CD14-positive monocyte (primary cell): ENCODE measurements at regions not wholly inside any gene's neighbourhood (a gene's known extent, or its start where the extent isn't known, plus 50 kb on each side); places are given as distances from the start of the nearest gene placed in this dataset.

Experiments
- DNase-seq, 3 donors: peaks; one replicate each; pipeline ENCODE4 v3.0.0-alpha.2; 2011 to 2022
- H2AFZ ChIP-seq: 2 replicates; pipeline ENCODE4 v1.6.0; 2012; ENCODE audit warnings: mild to moderate bottlenecking, low read depth, low read length, inconsistent platforms; ENCODE audit not compliant: insufficient read depth, poor library complexity, severe bottlenecking
- H3K27ac ChIP-seq, 2 donors: 1 replicate in 1 of 2; 2 replicates in 1 of 2; pipeline ENCODE4 v1.5.1; 2012 to 2013; ENCODE audit warnings: low read length in 2 of 2, control low read depth in 1 of 2, inconsistent platforms in 1 of 2, low read depth in 1 of 2, mild to moderate bottlenecking in 1 of 2
- H3K27me3 ChIP-seq, 2 donors: one replicate each; pipeline versions ENCODE4 v1.6.0 to v1.6.1; 2011 to 2013; ENCODE audit warnings: low read length in 2 of 2; ENCODE audit not compliant: control insufficient read depth in 2 of 2, insufficient read depth in 2 of 2
- H3K36me3 ChIP-seq, 2 donors: replicated peaks in 1 of 2; 1 replicate in 1 of 2; 2 replicates in 1 of 2; pipeline versions ENCODE4 v1.5.1 to v1.6.1; 2012 to 2013; ENCODE audit warnings: low read length in 2 of 2, control low read depth in 1 of 2, inconsistent platforms in 1 of 2, mild to moderate bottlenecking in 1 of 2; ENCODE audit not compliant: insufficient read depth in 2 of 2, control insufficient read depth in 1 of 2
- H3K4me1 ChIP-seq, 2 donors: 1 replicate in 1 of 2; 2 replicates in 1 of 2; pipeline versions ENCODE4 v1.5.1 to v1.6.1; 2012 to 2013; ENCODE audit warnings: low read length in 2 of 2, control low read depth in 1 of 2, inconsistent platforms in 1 of 2, mild to moderate bottlenecking in 1 of 2, moderate library complexity in 1 of 2; ENCODE audit not compliant: insufficient read depth in 2 of 2, control insufficient read depth in 1 of 2
- H3K4me2 ChIP-seq: replicated peaks from 2 replicates; pipeline ENCODE3; 2012; ENCODE audit warnings: low read length, moderate library complexity, mild to moderate bottlenecking; ENCODE audit not compliant: poor library complexity, severe bottlenecking; ENCODE audit errors: extremely low read depth
- H3K4me3 ChIP-seq, 3 experiments: fragments of 200-600 bp in 1 of 3; sonication (generic) in 1 of 3; replicated peaks in 1 of 3; 1 replicate in 2 of 3; 2 replicates in 1 of 3; pipeline ENCODE4 v1.5.1; 2011 to 2013; ENCODE audit warnings: low read length in 3 of 3, mild to moderate bottlenecking in 3 of 3, control low read depth in 2 of 3, low read depth in 2 of 3, inconsistent platforms in 1 of 3, moderate library complexity in 1 of 3
- H3K79me2 ChIP-seq: 2 replicates; pipeline ENCODE4 v1.6.0; 2012; ENCODE audit warnings: mild to moderate bottlenecking, control low read depth, inconsistent platforms, low read length, moderate library complexity; ENCODE audit not compliant: insufficient read depth
- H3K9ac ChIP-seq: 2 replicates; pipeline ENCODE4 v1.6.0; 2017; ENCODE audit warnings: low read length, mild to moderate bottlenecking; ENCODE audit not compliant: insufficient read depth, poor library complexity, severe bottlenecking
- H3K9me3 ChIP-seq, 2 donors: replicated peaks in 1 of 2; 1 replicate in 1 of 2; 2 replicates in 1 of 2; pipeline versions ENCODE4 v1.5.1 to v1.6.1; 2012 to 2013; ENCODE audit warnings: low read length in 2 of 2, control low read depth in 1 of 2; ENCODE audit not compliant: control insufficient read depth in 1 of 2, insufficient read depth in 1 of 2
- H4K20me1 ChIP-seq: 2 replicates; pipeline ENCODE4 v1.6.0; 2012; ENCODE audit warnings: mild to moderate bottlenecking, low read length, control low read depth, moderate library complexity; ENCODE audit not compliant: insufficient read depth
- H3K27ac Mint-ChIP-seq, 7 donors: one replicate each; pipeline ENCODE4 v1.8.0; 2020; ENCODE audit warnings: mild to moderate bottlenecking in 7 of 7, mixed read lengths in 7 of 7, moderate library complexity in 6 of 7, inconsistent platforms in 2 of 7
- H3K27me3 Mint-ChIP-seq, 3 donors: one replicate each; pipeline ENCODE4 v1.8.0; 2021 to 2022; ENCODE audit warnings: low read depth in 3 of 3, mild to moderate bottlenecking in 3 of 3, mixed read lengths in 3 of 3, moderate library complexity in 3 of 3, inconsistent platforms in 1 of 3
- H3K36me3 Mint-ChIP-seq, 2 donors: one replicate each; pipeline ENCODE4 v1.8.0; 2020; ENCODE audit warnings: mixed read lengths in 2 of 2, inconsistent platforms in 1 of 2, mild to moderate bottlenecking in 1 of 2
- H3K4me1 Mint-ChIP-seq: one replicate; pipeline ENCODE4 v1.8.0; 2020; ENCODE audit warnings: mild to moderate bottlenecking, mixed read lengths
- H3K4me3 Mint-ChIP-seq, 2 donors: one replicate each; pipeline ENCODE4 v1.8.0; 2020; ENCODE audit warnings: mild to moderate bottlenecking in 2 of 2, mixed read lengths in 2 of 2, moderate library complexity in 1 of 2
- H3K9me3 Mint-ChIP-seq, 7 donors: one replicate each; pipeline ENCODE4 v1.8.0; 2020 to 2022; ENCODE audit warnings: mixed read lengths in 7 of 7, mild to moderate bottlenecking in 6 of 7, moderate library complexity in 6 of 7, inconsistent platforms in 2 of 7
- CTCF ChIP-seq: fragments of 200-600 bp; IDR thresholded peaks from one replicate; pipeline ENCODE4 v1.8.0; 2022; ENCODE audit warnings: antibody characterized with exemption, mild to moderate bottlenecking
- WGBS: methylation state at CpG from one replicate; pipeline ENCODE4 v1.1.5; 2013; ENCODE audit warnings: missing lambda C conversion rate; ENCODE audit not compliant: insufficient coverage; 5-methylcytosine and 5-hydroxymethylcytosine counted together
- intact Hi-C, 2 donors: fragments of 100-400 bp; cut with micrococcal nuclease; formaldehyde crosslinking; loops; one replicate each; pipeline versions ENCODE4 v1.15.0 to v1.15.1; 2023

GRCh38 chr12:53856132-53856531, 82.5 kb upstream of the HOXC13 start:
- intact Hi-C loops: no loop called here
- H3K4me3 Mint-ChIP-seq: no peak overlapping the region
- H3K36me3 Mint-ChIP-seq: no peaks in the 10 kb centered on the region
- Histone ChIP-seq H3K9me3 (no peaks in the 10 kb centered on the region), H3K36me3 (no peaks in the 10 kb centered on the region), H3K4me1 (no peaks in the 10 kb centered on the region), H3K27me3 (peaks cover 5 to 10% of the 10 kb centered on the region in 2 donors), H3K4me3 (no peak overlapping the region), H3K4me2 (no peak overlapping the region), H3K27ac (no peak overlapping the region), H3K79me2 (no peaks in the 10 kb centered on the region), H2AFZ (no peak overlapping the region), H4K20me1 (no peaks in the 10 kb centered on the region), H3K9ac (no peak overlapping the region)
- no peak for DNase-seq
- peaks cover 0 to 1% (median 0%) of the 10 kb centered on the region in 7 donors for H3K9me3 Mint-ChIP-seq
- TF ChIP-seq CTCF: no peak
- no peaks in the 10 kb centered on the region for H3K4me1 Mint-ChIP-seq
- WGBS: 100% methylated on average over 2 of the region's 5 CpGs
- no peak overlapping the region for H3K27ac Mint-ChIP-seq
- H3K27me3 Mint-ChIP-seq: peaks cover 8 to 30% (median 28%) of the 10 kb centered on the region in 3 donors

GRCh38 chr12:53857666-53858065, 81.0 kb upstream of the HOXC13 start:
- Mint-ChIP-seq H3K36me3 (no peaks in the 10 kb centered on the region), H3K27me3 (peaks cover 17 to 27% (median 24%) of the 10 kb centered on the region in 3 donors), H3K4me3 (no peak overlapping the region), H3K9me3 (peaks cover 0 to 2% (median 0%) of the 10 kb centered on the region in 7 donors), H3K4me1 (no peaks in the 10 kb centered on the region), H3K27ac (no peak overlapping the region)
- no peaks in the 10 kb centered on the region for H3K36me3 ChIP-seq
- peaks cover 6 to 8% of the 10 kb centered on the region in 2 donors for H3K27me3 ChIP-seq
- H3K79me2 ChIP-seq: no peaks in the 10 kb centered on the region
- H3K4me2 ChIP-seq: no peak overlapping the region
- H4K20me1 ChIP-seq: no peaks in the 10 kb centered on the region
- H3K4me3 ChIP-seq: no peak overlapping the region
- TF ChIP-seq CTCF: no peak
- no peak overlapping the region for H3K27ac ChIP-seq
- H3K9me3 ChIP-seq: no peaks in the 10 kb centered on the region
- H2AFZ ChIP-seq: no peak overlapping the region
- WGBS: no CpG with 5 or more reads among the region's 2 CpGs
- intact Hi-C loops: no loop called here
- no peaks in the 10 kb centered on the region for H3K4me1 ChIP-seq
- no peak for DNase-seq
- no peak overlapping the region for H3K9ac ChIP-seq
